ENCODE measurements at regions not wholly inside any gene's neighbourhood (a gene's known extent, or its start where the extent isn't known, plus 50 kb on each side); places are given as distances from the start of the nearest gene placed in this dataset.
"Not testable (repeated sequence)": the region's sequence is repeated elsewhere in the genome, so short reads cannot be mapped to it uniquely, and the experiment has no call there.

GRCh38 chr15:22134941-22135566 lies 54.7 kb downstream of the OR4M2 start:
- not testable (repeated sequence) for DNase-seq (ENCODE audit: low spot score in 2 of 2); H3K4me3 Mint-ChIP-seq; H3K9me3 Mint-ChIP-seq; H3K36me3 Mint-ChIP-seq; ATAC-seq; H3K4me1 Mint-ChIP-seq; H3K27ac Mint-ChIP-seq

GRCh38 chr15:22137572-22137971 lies 57.2 kb downstream of the OR4M2 start:
- not testable (repeated sequence) for H3K27ac Mint-ChIP-seq; H3K4me3 Mint-ChIP-seq; ATAC-seq; DNase-seq (ENCODE audit: low spot score in 2 of 2); H3K9me3 Mint-ChIP-seq; H3K36me3 Mint-ChIP-seq; H3K4me1 Mint-ChIP-seq

DNA sequence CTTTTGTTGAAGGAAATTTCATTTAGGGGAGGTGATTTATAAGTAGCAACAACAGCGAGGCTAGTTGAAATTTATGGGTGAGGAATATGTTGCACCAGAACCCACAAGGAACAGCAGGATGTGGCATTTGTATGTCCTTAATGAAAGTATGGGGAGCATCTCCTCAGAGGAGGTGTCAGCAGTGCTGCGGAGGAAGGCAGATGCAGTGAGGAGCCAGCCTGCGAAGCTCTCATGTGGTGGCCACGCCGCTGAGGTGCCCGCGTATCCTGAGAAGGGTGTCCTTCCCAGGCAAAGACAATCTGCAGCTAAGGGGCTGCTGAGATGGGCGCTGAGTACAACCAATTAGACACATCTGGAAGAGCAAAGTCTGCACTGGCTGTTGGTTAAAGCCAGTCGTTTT lies 60.8 kb downstream of the OR4M2 start:
- H3K36me3 Mint-ChIP-seq; DNase-seq (ENCODE audit: low spot score in 2 of 2); ATAC-seq; H3K27ac Mint-ChIP-seq; H3K4me1 Mint-ChIP-seq; H3K4me3 Mint-ChIP-seq; H3K9me3 Mint-ChIP-seq: not testable (repeated sequence)

- H3K9me3 Mint-ChIP-seq; H3K36me3 Mint-ChIP-seq; DNase-seq (ENCODE audit: low spot score in 2 of 2); H3K4me3 Mint-ChIP-seq; H3K4me1 Mint-ChIP-seq; H3K27ac Mint-ChIP-seq: not testable (repeated sequence)
- peak; percentile 94 for ATAC-seq
These were observed 67.8 kb downstream of the OR4M2 start for GRCh38 chr15:22148109-22148508.

GRCh38 chr15:22158243-22158642 lies 77.9 kb downstream of the OR4M2 start:
- H3K4me3 Mint-ChIP-seq; H3K9me3 Mint-ChIP-seq; H3K4me1 Mint-ChIP-seq; H3K36me3 Mint-ChIP-seq; DNase-seq (ENCODE audit: low spot score in 2 of 2); ATAC-seq; H3K27ac Mint-ChIP-seq: not testable (repeated sequence)

- DNase-seq (ENCODE audit: low spot score in 2 of 2); H3K4me1 Mint-ChIP-seq; H3K4me3 Mint-ChIP-seq; H3K9me3 Mint-ChIP-seq; H3K27ac Mint-ChIP-seq; H3K36me3 Mint-ChIP-seq: not testable (repeated sequence)
- peak; percentile 79 for ATAC-seq
These were observed 80.0 kb downstream of the OR4M2 start for GRCh38 chr15:22160283-22160682.

DNA sequence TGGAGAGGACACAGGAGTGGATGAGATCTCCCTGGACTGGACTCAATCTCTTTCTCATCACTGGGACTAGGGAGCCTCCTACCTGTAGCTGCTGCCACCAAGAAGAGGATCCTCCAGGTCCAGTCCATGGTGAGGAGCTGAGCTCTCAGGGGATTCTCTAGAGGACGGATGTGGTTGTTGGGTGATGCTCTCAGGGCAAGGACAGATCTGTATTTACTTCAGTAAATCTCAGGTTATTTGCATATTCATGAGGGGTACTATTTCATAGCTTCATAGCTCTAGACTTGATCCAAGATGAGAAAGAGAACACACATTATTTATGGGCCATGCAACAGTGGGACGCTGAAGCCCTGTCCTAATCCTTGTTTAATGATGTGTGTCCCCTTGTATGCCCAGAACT lies 80.4 kb downstream of the OR4M2 start:
- H3K4me1 Mint-ChIP-seq; H3K4me3 Mint-ChIP-seq; H3K27ac Mint-ChIP-seq; H3K9me3 Mint-ChIP-seq; H3K36me3 Mint-ChIP-seq; DNase-seq (ENCODE audit: low spot score in 2 of 2): not testable (repeated sequence)
- peak; percentile 84 for ATAC-seq

DNA sequence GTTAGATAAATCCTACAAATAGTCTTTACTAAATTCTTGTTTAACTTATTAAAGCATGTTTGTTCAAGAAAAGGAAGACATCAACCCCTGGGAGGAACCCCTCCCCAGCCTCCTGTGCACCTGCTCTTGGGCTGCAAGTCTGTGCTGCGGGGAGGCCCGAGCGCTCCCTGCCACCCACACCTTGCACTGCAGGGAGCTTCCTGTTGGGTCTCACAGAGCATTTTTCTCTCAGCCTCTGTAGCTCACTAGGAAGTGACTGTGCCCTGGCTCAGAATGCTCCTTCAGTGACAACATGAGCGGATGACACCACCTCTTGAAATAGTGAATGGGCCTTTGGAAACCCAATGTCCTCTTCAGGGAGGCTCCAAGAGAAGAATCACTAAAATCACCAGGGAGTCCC lies 81.1 kb downstream of the OR4M2 start:
- ATAC-seq, result peak; percentile 85
- not testable (repeated sequence) for H3K9me3 Mint-ChIP-seq

GRCh38 chr15:22163715-22164114 lies 83.4 kb downstream of the OR4M2 start:
- H3K9me3 Mint-ChIP-seq, result not testable (repeated sequence)

More for the DNA sequence above, 81.1 kb downstream of the OR4M2 start:
- H3K4me3 Mint-ChIP-seq; H3K27ac Mint-ChIP-seq; H3K36me3 Mint-ChIP-seq; DNase-seq (ENCODE audit: low spot score in 2 of 2); H3K4me1 Mint-ChIP-seq: not testable (repeated sequence)

DNA sequence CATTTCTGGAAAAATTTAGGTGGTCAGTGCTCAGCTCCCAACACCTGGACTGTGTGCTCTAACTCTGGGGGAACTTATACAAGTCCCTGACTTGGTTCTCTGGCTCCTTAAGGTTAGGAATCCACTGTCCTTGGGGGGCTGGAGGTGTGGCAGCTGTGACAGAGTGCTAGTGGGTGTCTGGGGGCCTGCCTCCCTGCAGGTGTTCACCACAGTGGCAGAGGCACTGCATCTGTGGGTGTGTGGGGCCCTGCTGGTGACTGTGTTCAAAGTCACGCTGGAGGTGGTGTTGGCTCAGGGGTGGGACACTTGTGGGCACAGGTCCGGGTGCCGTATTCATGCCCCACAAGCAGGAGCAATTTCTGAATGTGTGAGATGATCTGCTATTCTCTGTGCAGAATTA lies 87.2 kb downstream of the OR4M2 start:
- not testable (repeated sequence) for H3K9me3 Mint-ChIP-seq; H3K4me3 Mint-ChIP-seq; DNase-seq (ENCODE audit: low spot score in 2 of 2); H3K36me3 Mint-ChIP-seq; H3K4me1 Mint-ChIP-seq; H3K27ac Mint-ChIP-seq
- ATAC-seq, result peak; percentile 89

More at GRCh38 chr15:22163715-22164114, 83.4 kb downstream of the OR4M2 start:
- peak; percentile 71 for ATAC-seq
- H3K36me3 Mint-ChIP-seq; DNase-seq (ENCODE audit: low spot score in 2 of 2); H3K4me1 Mint-ChIP-seq; H3K4me3 Mint-ChIP-seq; H3K27ac Mint-ChIP-seq: not testable (repeated sequence)

- not testable (repeated sequence) for H3K9me3 Mint-ChIP-seq; H3K4me1 Mint-ChIP-seq; H3K36me3 Mint-ChIP-seq; H3K4me3 Mint-ChIP-seq; H3K27ac Mint-ChIP-seq; DNase-seq (ENCODE audit: low spot score in 2 of 2)
- ATAC-seq, result peak; percentile 89
These were observed 93.0 kb downstream of the OR4M2 start for GRCh38 chr15:22173029-22173998.

DNA sequence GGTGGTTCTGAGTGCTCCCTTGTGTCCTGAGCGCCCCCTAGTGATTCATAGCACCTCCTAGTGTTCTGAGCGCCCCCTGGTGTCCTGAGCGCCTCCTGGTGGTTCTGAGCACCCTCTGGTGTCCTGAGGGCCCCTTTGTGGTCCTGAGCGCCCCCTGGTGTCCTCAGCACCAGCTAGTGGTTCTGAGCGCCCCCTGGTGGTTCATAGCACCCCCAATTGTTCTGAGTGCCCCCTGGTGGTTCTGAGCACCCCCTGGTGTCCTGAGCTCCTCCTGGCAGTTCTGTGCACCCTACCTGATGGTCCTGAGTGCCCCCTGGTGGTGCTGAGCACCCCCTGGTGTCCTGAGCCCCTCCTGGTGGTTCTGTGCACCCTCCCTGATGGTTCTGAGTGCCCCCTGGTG lies 93.8 kb downstream of the OR4M2 start:
- not testable (repeated sequence) for DNase-seq (ENCODE audit: low spot score in 2 of 2); H3K27ac Mint-ChIP-seq; H3K4me1 Mint-ChIP-seq; H3K4me3 Mint-ChIP-seq; H3K9me3 Mint-ChIP-seq; H3K36me3 Mint-ChIP-seq
- peak; percentile 51 for ATAC-seq

- peak; percentile 42 for ATAC-seq
- not testable (repeated sequence) for H3K4me1 Mint-ChIP-seq; H3K36me3 Mint-ChIP-seq; H3K9me3 Mint-ChIP-seq; H3K4me3 Mint-ChIP-seq; DNase-seq (ENCODE audit: low spot score in 2 of 2); H3K27ac Mint-ChIP-seq
These were observed 97.6 kb downstream of the OR4M2 start for GRCh38 chr15:22177965-22178364.

GRCh38 chr15:22178438-22178837 lies 98.1 kb downstream of the OR4M2 start:
- DNase-seq (ENCODE audit: low spot score in 2 of 2); H3K27ac Mint-ChIP-seq; H3K36me3 Mint-ChIP-seq; H3K4me3 Mint-ChIP-seq; H3K9me3 Mint-ChIP-seq; H3K4me1 Mint-ChIP-seq: not testable (repeated sequence)
- ATAC-seq, result peak; percentile 82

- H3K4me1 Mint-ChIP-seq; H3K9me3 Mint-ChIP-seq; H3K27ac Mint-ChIP-seq; ATAC-seq; DNase-seq (ENCODE audit: low spot score in 2 of 2); H3K4me3 Mint-ChIP-seq; H3K36me3 Mint-ChIP-seq: not testable (repeated sequence)
These were observed 98.7 kb downstream of the OR4M2 start for GRCh38 chr15:22179043-22179442.

DNA sequence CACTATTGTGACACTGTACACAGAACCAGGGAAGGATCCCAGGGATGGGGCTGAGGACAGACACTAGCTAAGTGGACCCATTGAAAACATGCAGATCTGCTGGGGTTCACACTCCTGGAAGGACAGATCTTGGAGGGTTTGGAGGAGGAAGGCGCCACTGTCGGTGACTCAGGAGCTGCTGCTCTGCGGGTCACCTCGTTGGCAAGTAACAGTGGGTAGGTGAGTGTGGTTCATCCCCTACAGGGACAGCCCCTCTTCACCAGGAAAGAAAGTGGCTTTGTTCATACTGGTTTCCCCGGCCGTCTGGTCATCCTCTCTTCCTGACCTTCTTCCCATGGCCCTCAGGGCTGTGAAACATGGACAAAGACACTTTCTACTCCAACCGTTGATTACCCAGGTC lies 100.3 kb downstream of the OR4M2 start:
- not testable (repeated sequence) for DNase-seq (ENCODE audit: low spot score in 2 of 2)

More for the DNA sequence above, 100.3 kb downstream of the OR4M2 start:
- not testable (repeated sequence) for ATAC-seq, H3K27ac Mint-ChIP-seq, H3K4me1 Mint-ChIP-seq, H3K36me3 Mint-ChIP-seq, H3K4me3 Mint-ChIP-seq, H3K9me3 Mint-ChIP-seq

Data from stimulated activated effector memory CD8-positive, alpha-beta T cell treated with anti-CD3 and anti-CD28 coated beads, Interleukin-12 subunit alpha, Interleukin-12 subunit beta, amount 100 ng/mL, for 72 hours (primary cell).